Transverse colon (tissue), 4 donors: ENCODE measurements at regions not wholly inside any gene's neighbourhood (a gene's known extent, or its start where the extent isn't known, plus 50 kb on each side); places are given as distances from the start of the nearest gene placed in this dataset.

Experiments
- DNase-seq: peaks from one replicate; pipeline ENCODE4 v3.0.0-alpha.2; 2019
- H3K27ac ChIP-seq, 4 donors: fragments of 200-600 bp; sonication (generic); 2 replicates each; pipeline ENCODE4 v1.5.1; 2016 to 2018; ENCODE audit warnings: inconsistent platforms in 4 of 4
- H3K27me3 ChIP-seq: fragments of 200-600 bp; sonication (generic); 2 replicates; pipeline ENCODE4 v1.5.1; 2017; ENCODE audit warnings: inconsistent platforms
- H3K36me3 ChIP-seq, 4 donors: fragments of 200-600 bp; sonication (generic); 2 replicates each; pipeline ENCODE4 v1.5.1; 2017 to 2019; ENCODE audit warnings: inconsistent platforms in 4 of 4
- H3K4me1 ChIP-seq, 4 donors: fragments of 200-600 bp; sonication (generic); 2 replicates each; pipeline ENCODE4 v1.5.1; 2017 to 2020; ENCODE audit warnings: inconsistent platforms in 4 of 4
- H3K4me3 ChIP-seq, 4 donors: fragments of 200-600 bp; sonication (generic); 1 replicate in 1 of 4; 2 replicates in 3 of 4; pipeline versions ENCODE4 v1.5.1 to v1.6.1; 2017 to 2019; ENCODE audit warnings: inconsistent platforms in 4 of 4
- H3K9me3 ChIP-seq, 2 donors: fragments of 200-600 bp; sonication (generic); 2 replicates each; pipeline ENCODE4 v1.5.1; 2017 to 2019; ENCODE audit warnings: inconsistent platforms in 2 of 2
- CTCF ChIP-seq, 5 experiments: fragments of 200-600 bp in 3 of 5; fragments of 450-650 bp in 2 of 5; sonication (generic) in 3 of 5; IDR thresholded peaks; 1 replicate in 2 of 5; 2 replicates in 3 of 5; pipeline ENCODE4 v1.5.1; 2016 to 2017; ENCODE audit warnings: antibody characterized with exemption in 5 of 5, inconsistent platforms in 3 of 5, mild to moderate bottlenecking in 2 of 5, moderate library complexity in 1 of 5
- EP300 ChIP-seq: sonication (generic); formaldehyde crosslinking; IDR thresholded peaks from one replicate; pipeline ENCODE4 v1.6.1; 2017; ENCODE audit warnings: antibody characterized with exemption, low read depth
- POLR2A ChIP-seq: fragments of 450-650 bp; IDR thresholded peaks from one replicate; pipeline ENCODE4 v1.6.1; 2016; ENCODE audit warnings: antibody characterized with exemption, mild to moderate bottlenecking, moderate library complexity
- POLR2AphosphoS5 ChIP-seq, 3 donors: sonication (generic); formaldehyde crosslinking; IDR thresholded peaks; one replicate each; pipeline ENCODE4 v1.6.1; 2016; ENCODE audit warnings: antibody characterized with exemption in 3 of 3
- WGBS, 2 donors: methylation state at CpG; one replicate each; pipeline ENCODE4 v1.1.5; 2018; ENCODE audit warnings: low coverage in 1 of 2; 5-methylcytosine and 5-hydroxymethylcytosine counted together
- in situ Hi-C, 4 donors: fragments of 200-750 bp; cut with MboI; loops; one replicate each; pipeline versions ENCODE4 v1.15.0 to v1.15.1; 2017; ENCODE audit warnings: low sequenced_read_pairs in 3 of 4, low pct_ligation_motif_present in 1 of 4, low pct_unique_long_range_greater_than_20kb in 1 of 4
- intact Hi-C: fragments of 100-400 bp; cut with DNase I; formaldehyde crosslinking; loops from one replicate; pipeline ENCODE4 v1.15.1; 2023; ENCODE audit warnings: low total_unique reads

- Histone ChIP-seq H3K36me3 (no peaks in the 10 kb centered on the region), H3K4me3 (no peak overlapping the region), H3K27ac (no peak overlapping the region), H3K4me1 (no peaks in the 10 kb centered on the region), H3K9me3 (no peaks in the 10 kb centered on the region), H3K27me3 (no peaks in the 10 kb centered on the region)
- 0 to 75% methylated on average over 1 to 7 of the region's 7 CpGs for WGBS, 2 donors
- intact Hi-C loops (no loop called here), in situ Hi-C loops (no loop called here)
- DNase-seq: no peak
- TF ChIP-seq EP300 (no peak), POLR2A (no peak)
These were observed 791.0 kb downstream of the TBC1D22A start for GRCh38 chr22:47553436-47553835.

- in situ Hi-C loops: no loop called here
- H3K9me3 ChIP-seq: no peaks in the 10 kb centered on the region
- no peaks in the 10 kb centered on the region for H3K36me3 ChIP-seq
- no peak overlapping the region for H3K27ac ChIP-seq
- H3K27me3 ChIP-seq: no peaks in the 10 kb centered on the region
- DNase-seq: no peak
- WGBS, 2 donors: 67 to 81% methylated on average over 1 to 16 of the region's 16 CpGs
- H3K4me1 ChIP-seq: no peaks in the 10 kb centered on the region
- TF ChIP-seq POLR2A (no peak), EP300 (no peak), POLR2AphosphoS5 (IDR thresholded peaks at IDR 0.05) (no peak), CTCF (IDR thresholded peaks at IDR 0.05) (no peak)
- H3K4me3 ChIP-seq: no peak overlapping the region
- intact Hi-C loops: no loop called here
These were observed 790.2 kb downstream of the TBC1D22A start for GRCh38 chr22:47552541-47553205.

GRCh38 chr22:47552024-47552423 is 789.6 kb downstream of the TBC1D22A start:
- no peaks in the 10 kb centered on the region for H3K36me3 ChIP-seq
- no peaks in the 10 kb centered on the region for H3K27me3 ChIP-seq
- no peak for DNase-seq
- H3K4me1 ChIP-seq: no peaks in the 10 kb centered on the region
- H3K4me3 ChIP-seq: no peak overlapping the region
- in situ Hi-C loops: no loop called here
- TF ChIP-seq POLR2A: no peak
- no peak for TF ChIP-seq POLR2AphosphoS5 (IDR thresholded peaks at IDR 0.05)
- no peak for TF ChIP-seq EP300
- TF ChIP-seq CTCF (IDR thresholded peaks at IDR 0.05): no peak
- intact Hi-C loops: no loop called here
- H3K9me3 ChIP-seq: no peaks in the 10 kb centered on the region
- WGBS, 2 donors: 48 to 50% methylated on average over 1 to 3 of the region's 3 CpGs
- H3K27ac ChIP-seq: no peak overlapping the region

- Histone ChIP-seq H3K27me3 (no peaks in the 10 kb centered on the region), H3K4me3 (no peak overlapping the region), H3K4me1 (no peaks in the 10 kb centered on the region), H3K27ac (no peak overlapping the region), H3K9me3 (no peaks in the 10 kb centered on the region), H3K36me3 (no peaks in the 10 kb centered on the region)
- in situ Hi-C loops (no loop called here), intact Hi-C loops (no loop called here)
- no peak for TF ChIP-seq CTCF (IDR thresholded peaks at IDR 0.05)
- TF ChIP-seq POLR2AphosphoS5 (IDR thresholded peaks at IDR 0.05): no peak
- TF ChIP-seq POLR2A: no peak
- DNase-seq: no peak
- 67 to 80% methylated on average over 1 to 7 of the region's 7 CpGs for WGBS, 2 donors
These were observed 789.0 kb downstream of the TBC1D22A start for GRCh38 chr22:47551431-47551775.
